ENCODE measurements at regions not wholly inside any gene's neighbourhood (a gene's known extent, or its start where the extent isn't known, plus 50 kb on each side); places are given as distances from the start of the nearest gene placed in this dataset.

- FAIRE-seq (no peak), DNase-seq (ENCODE audit: insufficient read length, low spot score) (no peak)
Measured at GRCh38 chr6:114600381-114600780, 257.6 kb upstream of the HS3ST5 start.

- no peak for FAIRE-seq
- DNase-seq (ENCODE audit: insufficient read length, low spot score) = no peak
Measured at GRCh38 chr6:114595591-114595990, 252.8 kb upstream of the HS3ST5 start.

- FAIRE-seq (no peak), DNase-seq (ENCODE audit: insufficient read length, low spot score) (no peak)
Measured at GRCh38 chr6:114595186-114595585, 252.4 kb upstream of the HS3ST5 start.

- no peak for DNase-seq (ENCODE audit: insufficient read length, low spot score)
- no peak for FAIRE-seq
Measured at GRCh38 chr6:114592506-114592905, 249.7 kb upstream of the HS3ST5 start.

GRCh38 chr6:114588726-114589125 lies 245.9 kb upstream of the HS3ST5 start:
- DNase-seq (ENCODE audit: insufficient read length, low spot score) (no peak), FAIRE-seq (no peak)

- DNase-seq (ENCODE audit: insufficient read length, low spot score) (no peak), FAIRE-seq (no peak)
Measured at GRCh38 chr6:114586298-114586697, 243.5 kb upstream of the HS3ST5 start.

- FAIRE-seq (no peak), DNase-seq (ENCODE audit: insufficient read length, low spot score) (no peak)
Measured at GRCh38 chr6:114581293-114581692, 238.5 kb upstream of the HS3ST5 start.

GRCh38 chr6:114580882-114581281 lies 238.1 kb upstream of the HS3ST5 start:
- DNase-seq (ENCODE audit: insufficient read length, low spot score) = no peak
- no peak for FAIRE-seq

- FAIRE-seq (no peak), DNase-seq (ENCODE audit: insufficient read length, low spot score) (no peak)
Measured at GRCh38 chr6:114579486-114579885, 236.7 kb upstream of the HS3ST5 start.

GRCh38 chr6:114577109-114577508 lies 234.3 kb upstream of the HS3ST5 start:
- no peak for FAIRE-seq
- no peak for DNase-seq (ENCODE audit: insufficient read length, low spot score)

- DNase-seq (ENCODE audit: insufficient read length, low spot score) = no peak
- FAIRE-seq = no peak
Measured at GRCh38 chr6:114576330-114576729, 233.5 kb upstream of the HS3ST5 start.

GRCh38 chr6:114569669-114570068 lies 226.8 kb upstream of the HS3ST5 start:
- no peak for FAIRE-seq

GRCh38 chr6:114564302-114564933 lies 221.6 kb upstream of the HS3ST5 start:
- no peak for DNase-seq (ENCODE audit: insufficient read length, low spot score)
- FAIRE-seq = no peak

More at GRCh38 chr6:114569669-114570068, 226.8 kb upstream of the HS3ST5 start:
- no peak for DNase-seq (ENCODE audit: insufficient read length, low spot score)

GRCh38 chr6:114559419-114559818 lies 216.6 kb upstream of the HS3ST5 start:
- FAIRE-seq (no peak), DNase-seq (ENCODE audit: insufficient read length, low spot score) (no peak)

- FAIRE-seq (no peak), DNase-seq (ENCODE audit: insufficient read length, low spot score) (no peak)
Measured at GRCh38 chr6:114558153-114558552, 215.3 kb upstream of the HS3ST5 start.

GRCh38 chr6:114556846-114557488 lies 214.1 kb upstream of the HS3ST5 start:
- FAIRE-seq (no peak), DNase-seq (ENCODE audit: insufficient read length, low spot score) (no peak)

- no peak for FAIRE-seq
Measured at GRCh38 chr6:114550316-114550715, 207.5 kb upstream of the HS3ST5 start.

GRCh38 chr6:114543696-114544095 lies 200.9 kb upstream of the HS3ST5 start:
- FAIRE-seq = no peak
- DNase-seq (ENCODE audit: insufficient read length, low spot score) = no peak

More at GRCh38 chr6:114550316-114550715, 207.5 kb upstream of the HS3ST5 start:
- no peak for DNase-seq (ENCODE audit: insufficient read length, low spot score)

- no peak for FAIRE-seq
- DNase-seq (ENCODE audit: insufficient read length, low spot score) = no peak
Measured at GRCh38 chr6:114541794-114542193, 199.0 kb upstream of the HS3ST5 start.

GRCh38 chr6:114537977-114538376 lies 195.2 kb upstream of the HS3ST5 start:
- DNase-seq (ENCODE audit: insufficient read length, low spot score) = no peak
- no peak for FAIRE-seq

- FAIRE-seq (no peak), DNase-seq (ENCODE audit: insufficient read length, low spot score) (no peak)
Measured at GRCh38 chr6:114534813-114535212, 192.0 kb upstream of the HS3ST5 start.

- no peak for FAIRE-seq
- no peak for DNase-seq (ENCODE audit: insufficient read length, low spot score)
Measured at GRCh38 chr6:114524081-114524480, 181.3 kb upstream of the HS3ST5 start.

GRCh38 chr6:114523508-114523907 lies 180.7 kb upstream of the HS3ST5 start:
- FAIRE-seq (no peak), DNase-seq (ENCODE audit: insufficient read length, low spot score) (no peak)

Measured in HTR-8/SVneo (cell line).